Small intestine (tissue), 7 donors: ENCODE measurements at regions not wholly inside any gene's neighbourhood (a gene's known extent, or its start where the extent isn't known, plus 50 kb on each side); places are given as distances from the start of the nearest gene placed in this dataset.

Source experiments
- DNase-seq, 2 donors: peaks; one replicate each; pipeline versions ENCODE4 v3.0.0 to v3.0.0-alpha.2; 2013
- FAIRE-seq: peaks from 2 replicates; lab custom pipeline; 2012; peaks lifted over from hg19 to GRCh38; lab: Jason Lieb, UNC
- H3K27ac ChIP-seq, 3 donors: one replicate each; pipeline ENCODE4 v1.5.1; 2013; ENCODE audit warnings: low read length in 2 of 3, mild to moderate bottlenecking in 2 of 3, control low read depth in 1 of 3, inconsistent platforms in 1 of 3, low read depth in 1 of 3, moderate library complexity in 1 of 3
- H3K27me3 ChIP-seq, 3 donors: one replicate each; pipeline ENCODE4 v1.6.1; 2013; ENCODE audit warnings: low read length in 3 of 3, inconsistent platforms in 1 of 3; ENCODE audit not compliant: control insufficient read depth in 3 of 3, insufficient read depth in 3 of 3
- H3K36me3 ChIP-seq, 3 donors: one replicate each; pipeline ENCODE4 v1.6.1; 2013; ENCODE audit warnings: low read length in 3 of 3, inconsistent platforms in 1 of 3, low read depth in 1 of 3, mild to moderate bottlenecking in 1 of 3, moderate library complexity in 1 of 3; ENCODE audit not compliant: control insufficient read depth in 3 of 3, insufficient read depth in 2 of 3
- H3K4me1 ChIP-seq, 3 donors: one replicate each; pipeline ENCODE4 v1.6.1; 2013; ENCODE audit warnings: low read length in 2 of 3, inconsistent platforms in 1 of 3, low read depth in 1 of 3, mild to moderate bottlenecking in 1 of 3, moderate library complexity in 1 of 3; ENCODE audit not compliant: control insufficient read depth in 3 of 3, insufficient read depth in 2 of 3
- H3K4me3 ChIP-seq, 3 donors: one replicate each; pipeline ENCODE4 v1.5.1; 2013; ENCODE audit warnings: low read length in 3 of 3, control low read depth in 1 of 3, inconsistent platforms in 1 of 3, low read depth in 1 of 3, mild to moderate bottlenecking in 1 of 3, moderate library complexity in 1 of 3
- H3K9me3 ChIP-seq, 2 donors: one replicate each; pipeline ENCODE4 v1.6.1; 2013; ENCODE audit warnings: low read depth in 1 of 2, low read length in 1 of 2; ENCODE audit not compliant: control insufficient read depth in 2 of 2, insufficient read depth in 1 of 2
- WGBS, 3 donors: extraction: QIAGEN DNeasy Blood & Tissue Kit; methylation state at CpG; one replicate each; pipeline ENCODE4 v1.1.7; 2013; 5-methylcytosine and 5-hydroxymethylcytosine counted together
- donor health status: healthy with polysubstance abuse.
- donor health status: control.
- donor health status: control.
- donor health status: Bipolar disorder and iron deficiency.
- donor health status: healthy.

- Histone ChIP-seq H3K27me3 (no peaks in the 10 kb centered on the region), H3K4me3 (no peak overlapping the region), H3K27ac (no peak overlapping the region), H3K36me3 (no peaks in the 10 kb centered on the region), H3K4me1 (no peaks in the 10 kb centered on the region), H3K9me3 (peaks cover 0 to 20% of the 10 kb centered on the region in 2 donors)
- DNase-seq, result no peak
- no peak for FAIRE-seq
- 95 to 97% (median 95%) methylated on average over 37 of the region's 37 CpGs for WGBS, 3 donors
Measured at GRCh38 chr4:116598980-116599789, 486.2 kb downstream of the TRAM1L1 start.

DNA sequence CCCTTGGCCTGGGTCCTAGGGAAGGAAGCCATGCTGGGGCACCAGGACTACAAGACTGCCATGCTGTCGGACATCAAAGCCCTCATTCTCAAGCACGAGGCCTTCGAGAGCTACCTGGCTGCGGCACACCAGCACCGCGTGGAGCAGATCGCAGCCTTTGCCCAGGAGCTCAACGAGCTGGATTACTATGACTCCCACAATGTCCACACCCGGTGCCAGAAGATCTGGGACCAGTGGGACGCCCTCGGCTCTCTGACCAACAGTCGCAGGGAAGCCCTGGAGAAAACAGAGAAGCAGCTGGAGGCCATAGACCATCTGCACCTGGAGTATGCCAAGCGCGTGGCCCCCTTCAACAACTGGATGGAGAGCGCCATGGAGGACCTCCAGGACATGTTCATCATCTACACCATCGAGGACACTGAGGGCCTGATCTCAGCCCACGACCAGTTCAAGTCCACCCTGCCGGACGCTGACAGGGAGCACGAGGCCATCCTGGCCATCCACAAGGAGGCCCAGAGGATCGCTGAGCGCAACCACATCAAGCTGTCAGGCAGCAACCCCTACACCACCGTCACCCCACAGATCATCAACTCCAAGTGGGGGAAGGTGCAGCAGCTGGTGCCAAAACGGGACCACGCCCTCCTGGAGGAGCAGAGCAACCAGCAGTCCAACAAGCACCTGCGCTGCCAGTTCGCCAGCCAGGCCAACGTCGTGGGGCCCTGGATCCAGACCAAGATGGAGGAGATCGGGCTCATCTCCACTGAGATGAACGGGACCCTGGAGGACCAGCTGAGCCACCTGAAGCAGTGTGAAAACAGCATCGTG, 487.0 kb downstream of the TRAM1L1 start:
- H3K27me3 ChIP-seq, result no peaks in the 10 kb centered on the region
- H3K9me3 ChIP-seq, result peaks cover 0 to 20% of the 10 kb centered on the region in 2 donors
- H3K36me3 ChIP-seq, result no peaks in the 10 kb centered on the region
- DNase-seq (no peak), FAIRE-seq (no peak)
- WGBS, 3 donors, result 92 to 93% (median 93%) methylated on average over 32 of the region's 32 CpGs
- H3K27ac ChIP-seq, result no peak overlapping the region
- no peaks in the 10 kb centered on the region for H3K4me1 ChIP-seq
- no peak overlapping the region for H3K4me3 ChIP-seq

DNA sequence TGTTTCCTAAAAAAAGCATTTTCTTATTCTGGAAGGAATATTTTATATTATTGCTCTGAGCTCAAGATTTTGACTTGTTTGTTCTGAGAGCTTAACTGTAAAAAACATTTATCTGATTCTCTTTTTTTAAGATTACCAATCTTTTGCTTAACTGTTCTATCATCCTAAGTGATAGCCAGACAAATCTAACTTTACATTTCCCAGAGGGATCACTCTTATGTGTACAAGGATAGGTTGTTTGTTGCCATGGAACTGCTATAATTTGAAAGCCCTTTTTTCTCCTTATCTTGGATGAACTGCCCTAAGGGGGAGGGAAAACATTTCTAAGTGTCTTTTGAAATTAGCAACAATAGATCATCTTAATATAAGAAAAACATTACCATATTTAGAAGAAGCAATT, 494.7 kb downstream of the TRAM1L1 start:
- DNase-seq (no peak), FAIRE-seq (no peak)
- Histone ChIP-seq H3K36me3 (no peaks in the 10 kb centered on the region), H3K27ac (no peak overlapping the region), H3K4me3 (no peak overlapping the region), H3K4me1 (no peaks in the 10 kb centered on the region), H3K9me3 (no peaks in the 10 kb centered on the region), H3K27me3 (no peaks in the 10 kb centered on the region)

- Histone ChIP-seq H3K36me3 (no peaks in the 10 kb centered on the region), H3K4me3 (no peak overlapping the region), H3K4me1 (no peaks in the 10 kb centered on the region), H3K27me3 (no peaks in the 10 kb centered on the region), H3K9me3 (no peaks in the 10 kb centered on the region), H3K27ac (no peak overlapping the region)
- no peak for DNase-seq
- FAIRE-seq, result no peak
Measured at GRCh38 chr4:116588783-116589182, 496.6 kb downstream of the TRAM1L1 start.

DNA sequence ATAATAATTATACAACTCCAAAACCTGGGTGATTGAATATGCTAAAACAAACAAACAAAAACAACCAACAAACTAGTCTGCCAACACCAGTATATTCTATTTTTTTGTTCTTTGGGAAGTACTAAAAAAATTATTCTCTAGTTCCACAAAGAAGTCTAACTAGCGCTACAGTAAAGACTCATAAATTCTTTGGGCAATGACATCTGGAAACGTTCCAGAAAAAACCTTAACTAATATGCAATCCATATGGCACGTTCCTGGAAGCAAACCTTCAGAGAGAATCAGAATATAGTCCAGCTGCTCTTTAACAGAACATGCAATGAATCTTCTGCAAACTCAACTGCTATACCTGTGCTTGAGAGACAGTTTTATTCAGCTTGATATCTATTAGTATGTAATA, 500.1 kb downstream of the TRAM1L1 start:
- WGBS, 3 donors, result 5 to 25% (median 16%) methylated on average over 3 of the region's 3 CpGs
- no peak for FAIRE-seq

DNA sequence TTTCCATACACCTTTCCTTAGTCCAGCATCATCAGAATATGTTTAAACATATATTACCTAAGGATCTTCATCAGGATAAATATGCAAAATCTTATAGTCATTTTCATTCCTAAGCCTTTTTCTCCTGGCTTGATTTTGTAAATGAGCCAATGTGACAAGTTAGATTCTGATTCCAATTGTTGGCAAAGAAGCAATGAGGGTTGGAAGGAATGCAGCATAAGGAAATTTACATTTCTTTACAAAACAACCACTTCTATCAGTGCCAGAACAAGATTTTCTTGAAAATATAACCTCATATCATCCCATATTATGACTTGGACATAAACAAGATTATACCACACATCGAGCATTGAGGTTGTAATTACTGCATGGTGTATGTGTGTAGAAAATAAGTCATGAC, 508.1 kb downstream of the TRAM1L1 start:
- DNase-seq (no peak), FAIRE-seq (no peak)
- Histone ChIP-seq H3K4me1 (no peaks in the 10 kb centered on the region), H3K4me3 (no peak overlapping the region), H3K27me3 (no peaks in the 10 kb centered on the region), H3K9me3 (peaks cover 0 to 7% of the 10 kb centered on the region in 2 donors), H3K36me3 (no peaks in the 10 kb centered on the region), H3K27ac (no peak overlapping the region)
- 52 to 64% (median 58%) methylated on average over 1 of the region's 1 CpG for WGBS, 3 donors

More for the DNA sequence above, 500.1 kb downstream of the TRAM1L1 start:
- no peaks in the 10 kb centered on the region for H3K36me3 ChIP-seq
- H3K27me3 ChIP-seq, result no peaks in the 10 kb centered on the region
- no peak for DNase-seq
- no peaks in the 10 kb centered on the region for H3K4me1 ChIP-seq
- no peak overlapping the region for H3K4me3 ChIP-seq
- no peak overlapping the region for H3K27ac ChIP-seq
- H3K9me3 ChIP-seq, result no peaks in the 10 kb centered on the region

DNA sequence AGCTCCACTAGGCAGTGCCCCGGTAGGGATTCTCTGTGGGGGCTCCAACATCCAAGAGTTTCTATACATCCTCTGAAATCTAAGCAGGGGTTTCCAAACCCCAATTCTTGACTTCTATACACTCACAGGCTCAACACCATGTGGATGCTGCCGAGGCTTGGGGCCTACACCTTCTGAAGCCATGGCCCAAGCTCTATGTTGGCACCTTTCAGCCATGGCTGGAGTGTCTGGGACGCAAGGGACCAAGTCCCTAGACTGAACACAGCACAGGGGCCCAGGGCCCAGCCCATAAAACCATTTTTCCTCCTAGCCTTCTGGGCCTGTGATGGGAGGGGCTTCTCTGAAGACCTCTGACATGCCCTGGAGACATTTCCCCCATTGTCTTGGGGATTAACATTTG, 511.8 kb downstream of the TRAM1L1 start:
- FAIRE-seq, result no peak
- WGBS, 3 donors, result 34 to 73% (median 50%) methylated on average over 3 of the region's 3 CpGs

GRCh38 chr4:116561768-116562167, 523.6 kb downstream of the TRAM1L1 start:
- Histone ChIP-seq H3K27me3 (no peaks in the 10 kb centered on the region), H3K9me3 (no peaks in the 10 kb centered on the region), H3K36me3 (no peaks in the 10 kb centered on the region), H3K27ac (no peak overlapping the region), H3K4me3 (no peak overlapping the region), H3K4me1 (no peaks in the 10 kb centered on the region)
- FAIRE-seq (no peak), DNase-seq (no peak)

More for the DNA sequence above, 511.8 kb downstream of the TRAM1L1 start:
- DNase-seq, result no peak
- Histone ChIP-seq H3K4me1 (no peaks in the 10 kb centered on the region), H3K27ac (no peak overlapping the region), H3K9me3 (peaks cover 0 to 7% of the 10 kb centered on the region in 2 donors), H3K36me3 (no peaks in the 10 kb centered on the region), H3K4me3 (no peak overlapping the region), H3K27me3 (no peaks in the 10 kb centered on the region)
